IMR-90 (cell line): ENCODE measurements at regions not wholly inside any gene's neighbourhood (a gene's known extent, or its start where the extent isn't known, plus 50 kb on each side); places are given as distances from the start of the nearest gene placed in this dataset.

Source experiments
- BHLHE40 ChIP-seq: fragments of 150-350 bp; IDR thresholded peaks from 2 replicates; pipeline ENCODE4 v1.6.1; 2016; ENCODE audit warnings: mild to moderate bottlenecking, low read depth, low read length
- CEBPB ChIP-seq: IDR thresholded peaks from 2 replicates; pipeline ENCODE4 v1.6.1; 2012; ENCODE audit warnings: low read depth, low read length, improper control_type of control experiment
- CTCF ChIP-seq: conservative IDR thresholded peaks from 2 replicates; pipeline ENCODE4 v1.5.1; 2012; ENCODE audit warnings: mild to moderate bottlenecking, low read depth, low read length, improper control_type of control experiment
- FOS ChIP-seq: fragments of 150-350 bp; IDR thresholded peaks from 2 replicates; pipeline ENCODE4 v1.6.1; 2016; ENCODE audit warnings: low read depth, low read length
- MAFK ChIP-seq: IDR thresholded peaks from 2 replicates; pipeline ENCODE4 v1.6.1; 2012; ENCODE audit warnings: low read depth, low read length, improper control_type of control experiment
- MAZ ChIP-seq: IDR thresholded peaks from 2 replicates; pipeline ENCODE4 v1.6.1; 2012; ENCODE audit warnings: low read depth, mild to moderate bottlenecking, low read length, improper control_type of control experiment, moderate library complexity, borderline replicate concordance
- POLR2A ChIP-seq: IDR thresholded peaks from 2 replicates; pipeline ENCODE4 v1.6.1; 2012; ENCODE audit warnings: mild to moderate bottlenecking, low read depth, low read length
- RAD21 ChIP-seq: IDR thresholded peaks from 2 replicates; pipeline ENCODE4 v1.6.1; 2012; ENCODE audit warnings: low read length, improper control_type of control experiment
- RFX5 ChIP-seq: IDR thresholded peaks from 2 replicates; pipeline ENCODE4 v1.8.0; 2012; ENCODE audit warnings: low read depth, mild to moderate bottlenecking, low read length, moderate library complexity
- SMC3 ChIP-seq: fragments of 150-350 bp; IDR thresholded peaks from 2 replicates; pipeline ENCODE4 v1.6.1; 2016; ENCODE audit warnings: low read depth, mild to moderate bottlenecking, antibody characterized with exemption, low read length, moderate library complexity

GRCh38 chrX:113728937-113729336, 854.9 kb upstream of the HTR2C start:
- TF ChIP-seq CTCF (no peak), RAD21 (no peak), MAZ (no peak), MAFK (no peak), RFX5 (no peak), BHLHE40 (no peak), CEBPB (no peak), SMC3 (no peak), FOS (no peak), POLR2A (no peak)
